ENCODE measurements at regions not wholly inside any gene's neighbourhood (a gene's known extent, or its start where the extent isn't known, plus 50 kb on each side); places are given as distances from the start of the nearest gene placed in this dataset.

DNA sequence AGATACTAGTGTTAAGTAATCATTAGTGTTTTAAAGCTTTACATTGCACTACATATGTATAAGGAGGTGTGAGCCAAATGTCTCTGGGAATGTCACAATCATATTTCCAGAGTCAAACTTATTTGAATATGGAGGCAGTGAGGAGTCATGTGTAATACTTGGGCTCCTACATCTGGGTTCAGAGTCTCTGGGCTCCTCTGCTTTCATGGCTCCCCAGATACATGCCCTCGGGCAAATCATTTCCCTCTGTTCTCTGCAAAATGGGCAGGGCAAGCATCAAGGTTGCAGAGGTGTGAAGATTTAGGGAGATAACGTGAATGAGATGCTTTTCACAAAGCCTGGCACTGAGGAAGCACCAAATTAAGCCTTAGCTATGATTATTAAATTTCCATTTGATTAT is 138.3 kb upstream of the SGK1 start:
- H3K79me2 ChIP-seq (ENCODE audit: control insufficient read depth, insufficient read depth, low read length): no peaks in the 10 kb centered on the region
- H3K4me2 ChIP-seq (ENCODE audit: insufficient read depth, low read length): no peak overlapping the region
- H3K9ac ChIP-seq (replicated peaks; ENCODE audit: extremely low read depth, insufficient read depth, low read length): no peak overlapping the region
- H3K27ac ChIP-seq (ENCODE audit: insufficient read depth, low read depth, low read length): no peak overlapping the region
- intact Hi-C loops (cut with micrococcal nuclease): no loop called here
- ChIA-PET CTCF (interaction anchor here (0.8 to 2.6 kb wide), 3 partner anchors 8 to 13 kb away, joined by 3 to 7 read pairs (median 3); no protein-coding TSS in a partner anchor), POLR2A (no interaction called here)
- no peak for DNase-seq (ENCODE audit: low read depth, low spot score)
- dilution Hi-C loops (cut with MboI; ENCODE audit: extremely low pct_ligation_motif_present, low sequenced_read_pairs): no loop called here
- H2AFZ ChIP-seq (ENCODE audit: low read depth, low read length): no peak overlapping the region
- H3K9me3 ChIP-seq (replicated peaks; ENCODE audit: control insufficient read depth, insufficient read depth, low read length): no peaks in the 10 kb centered on the region
- no peaks in the 10 kb centered on the region for H4K20me1 ChIP-seq (replicated peaks; ENCODE audit: control insufficient read depth, extremely low read depth, insufficient read depth, low read length)
- TF ChIP-seq FOS (IDR thresholded peaks at IDR 0.05; ENCODE audit: borderline replicate concordance, insufficient read depth, low read length): no peak
- H3K9me1 ChIP-seq (replicated peaks; ENCODE audit: control insufficient read depth, extremely low read depth, insufficient read depth, low read length): no peaks in the 10 kb centered on the region
- no peak overlapping the region for H3K4me3 ChIP-seq (replicated peaks in 1 of 3; ENCODE audit: insufficient read depth in 1 of 3, low read depth in 1 of 3, low read length in 3 of 3)
- no peaks in the 10 kb centered on the region for H3K36me3 ChIP-seq (ENCODE audit: control insufficient read depth in 2 of 2, extremely low read depth in 1 of 2, insufficient read depth in 2 of 2, low read length in 2 of 2)
- H3K4me1 ChIP-seq (ENCODE audit: control insufficient read depth, extremely low read depth, insufficient read depth, low read length): no peaks in the 10 kb centered on the region
- FAIRE-seq: no peak
- no peaks in the 10 kb centered on the region for H3K27me3 ChIP-seq (ENCODE audit: control insufficient read depth in 2 of 2, insufficient read depth in 2 of 2, low read length in 2 of 2)
- BruUV-seq (replicated peaks): no TSS peak

DNA sequence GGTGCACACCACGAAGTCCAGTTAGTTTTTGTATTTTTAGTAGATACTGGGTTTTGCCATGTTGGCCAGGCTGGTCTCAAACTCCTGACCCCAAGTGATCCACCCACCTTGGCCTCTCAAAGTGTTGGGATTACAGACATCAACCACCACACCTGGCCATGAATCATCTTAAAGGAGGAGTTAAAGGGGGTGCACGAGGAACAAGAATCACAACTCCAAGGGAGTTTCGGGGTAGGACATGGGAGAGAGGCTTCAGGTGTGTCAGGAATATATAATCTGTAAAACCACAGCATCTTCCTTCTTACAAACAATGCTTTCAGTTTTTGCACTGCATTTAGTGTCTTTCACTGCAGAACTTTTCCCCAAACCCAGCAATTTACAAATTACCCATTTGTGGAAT is 137.4 kb upstream of the SGK1 start:
- no peak overlapping the region for H3K4me2 ChIP-seq (ENCODE audit: insufficient read depth, low read length)
- H4K20me1 ChIP-seq (replicated peaks; ENCODE audit: control insufficient read depth, extremely low read depth, insufficient read depth, low read length): no peaks in the 10 kb centered on the region
- H2AFZ ChIP-seq (ENCODE audit: low read depth, low read length): no peak overlapping the region
- no peak overlapping the region for H3K9ac ChIP-seq (replicated peaks; ENCODE audit: extremely low read depth, insufficient read depth, low read length)
- ChIA-PET POLR2A (no interaction called here), CTCF (interaction anchor here (1.3 to 2.6 kb wide), 2 partner anchors 9 to 11 kb away, joined by 3 to 7 read pairs; no protein-coding TSS in a partner anchor)
- no peaks in the 10 kb centered on the region for H3K4me1 ChIP-seq (ENCODE audit: control insufficient read depth, extremely low read depth, insufficient read depth, low read length)
- dilution Hi-C loops (cut with MboI; ENCODE audit: extremely low pct_ligation_motif_present, low sequenced_read_pairs) (no loop called here), intact Hi-C loops (cut with micrococcal nuclease) (no loop called here)
- no TSS peak for BruUV-seq (replicated peaks)
- H3K36me3 ChIP-seq (ENCODE audit: control insufficient read depth in 2 of 2, extremely low read depth in 1 of 2, insufficient read depth in 2 of 2, low read length in 2 of 2): no peaks in the 10 kb centered on the region
- H3K9me3 ChIP-seq (replicated peaks; ENCODE audit: control insufficient read depth, insufficient read depth, low read length): no peaks in the 10 kb centered on the region
- H3K27ac ChIP-seq (ENCODE audit: insufficient read depth, low read depth, low read length): no peak overlapping the region
- FAIRE-seq (no peak), DNase-seq (ENCODE audit: low read depth, low spot score) (no peak)
- H3K79me2 ChIP-seq (ENCODE audit: control insufficient read depth, insufficient read depth, low read length): no peaks in the 10 kb centered on the region
- H3K9me1 ChIP-seq (replicated peaks; ENCODE audit: control insufficient read depth, extremely low read depth, insufficient read depth, low read length): no peaks in the 10 kb centered on the region
- H3K27me3 ChIP-seq (ENCODE audit: control insufficient read depth in 2 of 2, insufficient read depth in 2 of 2, low read length in 2 of 2): no peaks in the 10 kb centered on the region
- TF ChIP-seq MYC (IDR thresholded peaks at IDR 0.05; ENCODE audit: low read depth, low read length) (no peak), GATA2 (IDR thresholded peaks at IDR 0.05; ENCODE audit: insufficient read depth, insufficient read length, low read depth, low read length) (no peak), POLR2A (IDR thresholded peaks at IDR 0.05; ENCODE audit: low read depth, low read length) (no peak), EZH2 (IDR thresholded peaks at IDR 0.05; ENCODE audit: borderline replicate concordance, low read depth, low read length, severe bottlenecking) (no peak), POLR2AphosphoS5 (IDR thresholded peaks at IDR 0.05; ENCODE audit: insufficient read depth, low read depth, low read length) (no peak)
- no peak overlapping the region for H3K4me3 ChIP-seq (replicated peaks in 1 of 3; ENCODE audit: insufficient read depth in 1 of 3, low read depth in 1 of 3, low read length in 3 of 3)

Measured in endothelial cell of umbilical vein (primary cell).